ENCODE measurements at regions not wholly inside any gene's neighbourhood (a gene's known extent, or its start where the extent isn't known, plus 50 kb on each side); places are given as distances from the start of the nearest gene placed in this dataset.
A peak's percentile ranks its signal among the peaks of the same experiment; 100 is the strongest.
"Not testable (repeated sequence)": the region's sequence is repeated elsewhere in the genome, so short reads cannot be mapped to it uniquely, and the experiment has no call there.

- no peak for DNase-seq (ENCODE audit: low read depth)
These were observed 469.5 kb downstream of the QKI start for GRCh38 chr6:163883984-163884383.

DNA sequence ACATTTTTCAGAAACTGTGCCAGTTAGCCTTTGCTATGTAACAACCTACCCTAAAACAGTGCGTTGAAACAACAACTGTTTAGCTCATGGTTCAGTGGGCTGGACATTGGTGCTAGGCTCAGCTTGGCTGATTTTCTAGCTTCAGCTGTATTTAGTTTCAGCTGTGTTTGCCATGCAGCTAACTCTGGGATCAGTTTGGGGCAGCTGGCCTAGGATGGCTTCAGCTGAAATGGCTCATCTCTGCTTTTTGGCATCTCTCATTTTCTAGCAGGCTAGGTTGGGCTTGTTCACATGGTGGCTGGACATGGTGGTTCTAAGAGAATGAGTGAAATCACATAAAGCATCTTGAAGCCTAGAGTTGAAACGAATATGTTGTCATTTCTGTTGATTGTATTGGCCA lies 464.2 kb downstream of the QKI start:
- no peak for DNase-seq (ENCODE audit: low read depth)

DNA sequence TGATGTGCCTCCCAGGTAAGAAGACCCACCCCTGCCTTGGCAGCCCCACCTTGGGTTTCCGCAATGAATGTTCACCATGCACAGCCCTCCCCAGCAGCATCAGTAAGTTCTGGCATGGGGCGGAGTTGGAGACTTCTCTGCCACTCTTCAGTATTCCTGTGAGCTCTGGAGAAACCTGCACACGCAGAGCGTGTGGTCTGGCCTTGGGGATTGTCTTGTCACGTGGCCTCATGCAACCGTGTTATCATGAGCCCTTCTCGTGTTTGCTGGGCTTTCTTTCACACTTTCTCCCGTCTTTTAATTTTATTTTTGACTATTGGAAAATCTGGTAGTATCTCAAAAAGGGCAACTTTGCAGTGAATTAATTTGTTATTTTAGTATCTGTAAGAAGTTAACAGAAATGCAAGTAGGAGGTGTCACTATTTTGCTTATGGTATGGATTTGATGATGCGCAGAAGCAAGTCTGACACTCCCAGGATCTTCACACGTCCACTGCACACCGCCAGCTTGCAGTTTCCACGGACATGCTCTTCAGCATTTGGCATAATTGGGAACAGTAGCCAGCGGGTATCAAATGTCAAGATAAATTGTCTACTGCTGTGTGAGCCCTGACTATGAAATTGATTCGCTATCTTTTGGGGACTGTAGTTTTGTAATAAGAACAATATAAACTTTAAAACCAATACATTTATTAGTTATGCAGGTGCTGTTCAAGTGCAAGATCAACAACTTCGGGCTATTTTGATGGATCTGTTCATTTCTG lies 463.5 kb downstream of the QKI start:
- no peak for DNase-seq (ENCODE audit: low read depth)

GRCh38 chr6:163876391-163876790 lies 461.9 kb downstream of the QKI start:
- DNase-seq (ENCODE audit: low read depth) = peak; percentile 13

GRCh38 chr6:163874784-163875183 lies 460.3 kb downstream of the QKI start:
- no peak for DNase-seq (ENCODE audit: low read depth)

GRCh38 chr6:163872335-163872734 lies 457.8 kb downstream of the QKI start:
- DNase-seq (ENCODE audit: low read depth) = no peak

DNA sequence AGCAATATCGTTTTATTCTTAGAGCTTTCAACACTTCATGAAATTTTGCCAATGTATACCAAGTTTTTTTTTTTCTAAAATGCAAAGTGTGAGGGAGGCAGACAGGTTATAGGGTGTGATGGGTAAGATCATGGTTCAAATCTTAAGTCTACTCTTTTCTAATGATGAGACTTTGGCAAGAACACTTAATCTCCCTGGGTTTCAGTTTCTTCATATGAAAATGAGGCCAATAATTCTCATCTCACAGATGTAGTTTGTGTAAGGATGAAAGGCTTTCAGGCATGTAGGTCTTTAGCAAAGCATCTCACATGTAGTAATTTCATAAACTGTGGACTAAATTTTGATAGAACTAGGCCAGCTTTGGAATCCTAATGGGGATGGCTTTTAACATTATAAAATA lies 457.1 kb downstream of the QKI start:
- DNase-seq (ENCODE audit: low read depth) = no peak

DNA sequence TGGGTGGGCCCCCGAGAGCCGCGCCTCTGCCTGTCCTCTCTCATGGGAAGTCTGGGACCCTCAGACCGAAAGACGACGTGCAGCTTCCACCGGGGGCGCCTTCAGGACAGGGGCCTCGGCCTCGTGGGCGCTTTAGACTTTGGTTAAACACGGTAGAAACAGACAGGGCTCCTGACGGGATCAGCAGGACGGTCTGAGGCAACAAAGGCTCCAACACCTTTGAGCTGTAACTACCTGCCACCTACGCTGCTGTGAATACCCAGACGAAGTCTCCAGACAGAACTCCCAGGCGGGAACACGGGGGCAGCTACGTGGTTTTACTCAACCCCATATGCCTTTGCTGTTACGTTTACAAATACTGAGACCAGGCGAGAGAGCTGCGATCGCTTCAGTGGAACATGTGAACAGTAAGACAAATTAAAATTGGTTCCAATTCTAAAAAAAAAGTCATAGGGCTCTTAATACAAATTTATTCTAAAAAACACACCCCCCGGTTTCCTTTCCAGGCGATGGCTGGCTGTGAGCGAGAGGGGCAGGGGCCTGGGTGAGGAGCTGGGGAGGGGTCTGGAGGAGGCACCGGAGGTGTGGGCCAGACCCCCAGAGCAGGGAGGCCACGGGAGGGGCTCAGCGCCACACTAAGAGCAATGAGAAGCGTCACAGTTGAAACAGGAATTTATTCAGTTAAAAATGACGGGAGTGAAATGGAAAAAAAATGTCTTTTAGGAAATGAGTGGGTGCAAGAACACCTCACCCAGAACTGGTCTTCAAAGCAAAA lies 453.2 kb downstream of the QKI start:
- no peak for DNase-seq (ENCODE audit: low read depth)

GRCh38 chr6:163866192-163866591 lies 451.7 kb downstream of the QKI start:
- no peak for DNase-seq (ENCODE audit: low read depth)

DNA sequence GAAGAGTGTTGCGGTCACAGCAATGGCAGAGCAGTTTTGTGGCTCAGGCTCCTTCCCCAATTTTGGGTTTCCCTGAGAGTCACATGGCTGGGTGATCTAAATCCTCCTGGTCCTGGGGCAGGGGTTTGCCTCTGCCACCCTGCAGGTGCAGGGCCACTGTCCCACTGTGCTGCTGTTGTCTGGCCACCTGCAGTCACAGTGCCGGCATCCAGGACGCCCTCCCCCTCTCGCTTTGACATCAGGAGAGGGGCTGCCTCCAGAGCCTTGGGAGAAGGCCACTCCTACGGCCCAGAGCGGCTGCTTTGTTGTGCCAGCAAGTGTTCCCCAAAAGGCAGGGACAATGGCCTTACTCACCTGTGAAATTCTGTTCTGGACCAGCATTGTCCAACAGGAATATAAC lies 449.0 kb downstream of the QKI start:
- no peak for DNase-seq (ENCODE audit: low read depth)

DNA sequence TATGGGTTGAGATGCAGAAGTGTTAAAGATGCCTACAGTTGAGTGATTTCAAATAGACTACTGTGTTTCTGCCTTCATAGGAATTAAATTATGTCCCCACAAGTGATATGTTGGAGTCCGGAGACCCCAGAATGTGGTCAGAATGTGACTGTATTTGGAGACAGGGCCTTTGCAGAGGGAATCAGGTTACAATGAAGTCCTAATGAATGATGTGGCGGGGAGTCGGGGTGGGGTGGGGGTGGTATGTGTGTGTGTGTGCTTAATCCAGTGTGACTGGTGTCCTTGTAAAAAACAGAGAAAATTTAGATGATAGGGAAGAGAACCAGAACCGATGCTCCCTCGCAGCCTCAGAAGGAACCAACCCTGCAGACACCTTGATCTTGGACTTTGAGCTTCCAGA lies 448.2 kb downstream of the QKI start:
- DNase-seq (ENCODE audit: low read depth) = no peak

GRCh38 chr6:163861627-163862026 lies 447.1 kb downstream of the QKI start:
- DNase-seq (ENCODE audit: low read depth) = no peak

GRCh38 chr6:163860287-163861081 lies 446.0 kb downstream of the QKI start:
- peak; percentile 22 for DNase-seq (ENCODE audit: low read depth)

GRCh38 chr6:163858870-163859269 lies 444.4 kb downstream of the QKI start:
- not testable (repeated sequence) for DNase-seq (ENCODE audit: low read depth)

DNA sequence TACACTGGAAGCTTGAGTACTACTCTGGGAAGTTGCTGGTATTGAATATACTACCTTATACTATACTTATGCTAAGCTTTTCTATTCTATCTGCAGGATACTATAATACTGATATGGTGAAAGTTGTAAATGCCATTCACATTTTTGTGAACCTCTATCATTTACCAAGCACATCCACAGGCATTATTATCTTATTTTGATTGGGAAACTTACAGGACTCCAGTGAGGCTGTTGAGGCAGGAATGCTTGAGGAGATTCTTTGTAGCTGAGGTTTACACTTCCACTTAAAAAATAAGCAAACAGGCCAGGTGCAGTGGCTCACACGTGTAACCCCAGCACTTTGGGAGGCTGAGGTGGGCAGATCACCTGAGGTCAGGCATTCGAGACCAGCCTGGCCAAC lies 442.9 kb downstream of the QKI start:
- DNase-seq (ENCODE audit: low read depth) = no peak

DNA sequence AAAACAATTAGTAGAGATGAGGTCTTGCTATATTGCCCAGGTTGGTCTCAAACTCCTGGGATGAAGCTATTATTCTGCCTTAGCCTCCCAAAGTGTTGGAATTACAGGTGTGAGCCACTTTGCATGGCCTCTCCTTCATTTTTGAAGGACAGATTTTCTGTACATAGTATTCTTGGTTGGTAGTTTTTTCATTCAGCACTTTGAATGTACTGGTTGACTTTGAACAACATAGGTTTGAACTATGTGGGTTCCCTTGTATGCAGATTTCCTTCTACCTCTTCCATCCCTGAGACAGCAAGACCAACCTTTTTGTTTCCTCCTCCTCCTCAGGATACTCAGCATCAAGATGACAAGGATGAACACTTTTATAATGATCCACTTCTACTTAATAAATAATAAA lies 436.4 kb downstream of the QKI start:
- DNase-seq (ENCODE audit: low read depth) = no peak

GRCh38 chr6:163844761-163845160 lies 430.2 kb downstream of the QKI start:
- no peak for DNase-seq (ENCODE audit: low read depth)

- no peak for DNase-seq (ENCODE audit: low read depth)
These were observed 429.8 kb downstream of the QKI start for GRCh38 chr6:163844357-163844756.

DNA sequence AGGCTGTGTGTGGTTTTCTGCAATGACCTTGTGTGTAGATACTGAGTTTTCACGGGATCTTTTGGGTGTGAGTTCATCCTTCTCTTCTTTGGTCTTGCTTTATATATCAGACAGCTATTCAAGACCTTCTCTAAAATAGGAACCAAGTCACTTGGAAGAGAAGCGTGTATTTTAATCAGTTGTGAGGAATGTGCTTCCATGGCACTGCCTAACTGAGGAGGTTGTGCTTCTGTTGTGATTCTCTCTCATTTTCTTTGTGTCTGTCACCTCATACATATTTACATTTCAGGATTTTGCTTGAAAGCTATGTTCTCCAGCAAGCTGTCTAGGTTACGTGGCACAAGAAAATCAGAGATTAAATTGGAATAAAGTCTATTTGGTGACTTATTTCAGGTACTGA lies 428.7 kb downstream of the QKI start:
- no peak for DNase-seq (ENCODE audit: low read depth)

- no peak for DNase-seq (ENCODE audit: low read depth)
These were observed 427.9 kb downstream of the QKI start for GRCh38 chr6:163842467-163842866.

- no peak for DNase-seq (ENCODE audit: low read depth)
These were observed 427.2 kb downstream of the QKI start for GRCh38 chr6:163841733-163842132.

- DNase-seq (ENCODE audit: low read depth) = no peak
These were observed 426.8 kb downstream of the QKI start for GRCh38 chr6:163841326-163841725.

GRCh38 chr6:163840880-163841279 lies 426.4 kb downstream of the QKI start:
- DNase-seq (ENCODE audit: low read depth) = no peak
